ENCODE measurements at regions not wholly inside any gene's neighbourhood (a gene's known extent, or its start where the extent isn't known, plus 50 kb on each side); places are given as distances from the start of the nearest gene placed in this dataset.
"Not testable (repeated sequence)": the region's sequence is repeated elsewhere in the genome, so short reads cannot be mapped to it uniquely, and the experiment has no call there.

GRCh38 chr11:134866215-134866614, 454.2 kb upstream of the B3GAT1 start:
- no peak for DNase-seq (ENCODE audit: low spot score)

DNA sequence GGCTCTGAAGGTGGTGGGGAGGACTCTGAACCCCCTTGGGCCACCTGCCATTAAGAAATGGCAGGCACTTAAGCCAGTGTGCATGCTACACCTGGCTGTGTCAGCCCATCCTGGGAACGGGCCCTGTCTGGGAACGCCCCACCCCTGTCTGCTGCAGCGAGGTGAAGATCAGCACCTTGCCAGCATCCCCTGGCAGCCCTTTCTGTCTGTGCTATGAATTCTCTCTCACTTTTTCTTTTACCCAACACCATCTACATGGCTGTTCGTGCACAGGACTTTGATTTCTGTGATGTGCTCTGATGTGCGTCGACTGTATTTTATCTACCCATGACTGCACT, 452.9 kb upstream of the B3GAT1 start:
- DNase-seq (ENCODE audit: low spot score), result no peak

DNA sequence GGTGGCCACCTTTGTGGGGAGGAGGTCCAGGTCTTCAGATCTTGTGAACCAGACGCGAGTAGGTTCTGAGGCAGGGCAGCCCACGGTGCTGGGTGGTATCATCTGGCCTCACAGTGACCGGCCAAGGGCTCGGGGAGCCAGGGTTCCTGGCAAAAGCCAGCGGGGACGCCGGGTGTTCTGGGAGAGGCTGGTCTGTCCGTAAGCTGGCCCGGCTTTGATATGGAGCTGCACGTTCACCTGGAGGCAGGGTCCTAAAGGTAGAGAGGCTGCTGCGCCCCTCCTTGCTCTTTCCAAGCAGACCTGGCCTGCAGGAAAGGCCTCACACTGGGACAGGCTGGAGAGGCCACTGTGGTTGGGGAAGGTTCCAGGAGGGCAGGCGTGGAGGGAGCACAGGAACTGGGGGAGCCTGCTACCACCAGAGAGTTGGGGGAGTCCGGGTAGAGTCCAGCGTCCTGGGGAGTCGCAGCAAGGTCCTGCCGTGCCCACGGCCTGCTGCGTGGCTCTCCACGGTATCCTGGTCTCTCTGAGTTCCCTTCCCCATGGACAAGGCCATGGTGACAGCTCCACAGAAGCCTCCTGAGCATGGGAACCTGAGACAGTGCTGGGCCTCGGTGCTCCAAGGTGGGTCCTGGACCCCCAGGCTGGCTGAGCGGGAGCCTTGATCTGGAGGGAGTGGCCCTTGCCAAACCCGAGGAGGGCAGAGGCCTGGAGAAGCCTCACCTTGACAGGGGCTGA, 452.4 kb upstream of the B3GAT1 start:
- DNase-seq (ENCODE audit: low spot score), result no peak

GRCh38 chr11:134863294-134863693, 451.3 kb upstream of the B3GAT1 start:
- no peak for DNase-seq (ENCODE audit: low spot score)

GRCh38 chr11:134862587-134863195, 450.6 kb upstream of the B3GAT1 start:
- DNase-seq (ENCODE audit: low spot score), result no peak

DNA sequence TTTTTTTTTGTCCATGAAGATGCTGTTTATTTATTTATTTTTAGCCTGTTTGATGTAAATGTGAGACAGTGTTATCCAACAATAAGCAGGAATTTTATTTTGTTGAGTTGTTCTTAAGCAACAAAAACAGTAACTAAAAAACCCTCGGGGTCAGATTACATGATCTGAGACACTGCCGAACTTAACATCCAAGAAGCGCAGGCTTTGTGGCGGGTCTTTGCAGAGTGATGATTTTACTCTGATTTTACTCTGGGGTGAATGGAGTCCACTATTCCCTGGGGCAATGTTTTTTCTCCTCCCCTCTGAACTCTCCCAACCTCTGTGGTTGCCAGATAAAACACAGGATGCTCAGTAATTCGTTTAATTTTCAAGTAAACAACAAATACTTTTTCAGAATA, 450.1 kb upstream of the B3GAT1 start:
- DNase-seq (ENCODE audit: low spot score), result no peak

DNA sequence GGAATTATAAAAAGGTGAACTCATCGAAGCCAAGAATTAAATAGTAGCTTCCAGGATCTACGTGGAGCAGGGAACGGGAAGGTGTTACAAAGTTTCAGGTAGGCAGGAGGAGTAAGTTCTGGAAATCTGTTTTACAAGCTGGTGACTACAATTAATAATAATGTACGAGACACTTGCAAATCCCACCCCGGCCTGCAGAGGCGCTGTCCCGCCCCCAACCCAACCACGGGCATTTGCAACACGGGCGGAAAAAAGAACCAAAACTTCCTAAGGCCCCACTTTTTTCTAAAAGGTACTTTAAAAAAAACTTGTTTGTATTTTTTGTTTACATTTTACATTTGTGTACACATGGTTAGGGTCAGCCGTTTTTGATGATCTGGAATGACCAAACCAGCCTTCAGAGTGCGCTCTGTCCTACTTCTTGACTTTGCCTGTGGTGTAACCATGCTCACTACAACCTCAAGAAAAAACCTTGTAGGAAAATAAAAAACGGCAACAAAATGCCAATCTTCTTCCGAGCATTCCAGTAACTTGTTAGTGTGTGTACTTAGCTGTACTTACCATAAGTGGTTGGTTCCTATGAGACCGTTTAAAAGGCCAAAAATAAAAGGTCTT, 449.6 kb upstream of the B3GAT1 start:
- DNase-seq (ENCODE audit: low spot score), result no peak

- DNase-seq (ENCODE audit: low spot score), result no peak
Measured at GRCh38 chr11:134858783-134859480, 446.9 kb upstream of the B3GAT1 start.

- no peak for DNase-seq (ENCODE audit: low spot score)
Measured at GRCh38 chr11:134857035-134857434, 445.0 kb upstream of the B3GAT1 start.

DNA sequence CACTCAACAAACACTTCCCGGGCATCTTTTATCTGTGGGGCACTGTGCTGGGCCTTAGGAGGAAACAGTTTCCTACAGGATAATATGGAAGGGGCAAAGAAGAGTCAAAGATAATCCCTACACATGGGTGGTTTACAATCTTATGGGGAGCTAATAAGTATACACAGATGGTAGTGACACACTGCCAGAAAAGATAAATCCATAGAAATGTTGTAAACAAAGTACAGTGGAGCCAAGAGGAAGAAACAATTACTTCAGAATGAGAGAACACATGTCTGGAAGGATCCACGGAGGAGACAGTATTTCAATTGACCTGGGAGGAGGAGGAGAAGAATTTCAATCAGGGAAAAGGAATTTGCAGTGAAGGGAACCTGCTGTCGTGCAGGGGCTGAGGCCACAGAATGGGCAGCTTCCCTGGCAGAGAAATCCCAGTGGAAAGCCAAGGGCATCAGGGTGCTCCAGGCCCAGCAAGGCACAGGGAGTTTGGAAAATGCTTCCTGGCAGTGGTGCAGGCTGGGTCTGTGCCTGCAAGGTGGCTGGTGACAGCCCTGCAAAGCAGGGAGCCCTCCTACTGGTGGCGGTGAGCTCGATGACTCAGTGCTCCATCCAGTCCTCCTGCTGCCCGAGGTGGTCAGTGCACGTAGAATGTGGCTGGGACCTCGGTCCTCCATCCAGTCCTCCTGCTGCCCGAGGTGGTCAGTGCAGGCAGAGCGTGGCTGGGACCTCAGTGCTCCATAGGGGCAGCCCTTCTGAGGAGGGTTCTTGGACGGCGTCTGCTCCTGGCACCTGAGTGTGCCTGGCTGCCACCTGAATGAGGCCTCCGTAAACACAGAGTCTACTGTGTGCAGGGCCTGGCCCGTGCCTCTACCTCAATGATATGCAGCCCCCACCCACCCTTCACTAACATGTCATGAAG, 444.3 kb upstream of the B3GAT1 start:
- no peak for DNase-seq (ENCODE audit: low spot score)

GRCh38 chr11:134853992-134854991, 442.2 kb upstream of the B3GAT1 start:
- no peak for DNase-seq (ENCODE audit: low spot score)

DNA sequence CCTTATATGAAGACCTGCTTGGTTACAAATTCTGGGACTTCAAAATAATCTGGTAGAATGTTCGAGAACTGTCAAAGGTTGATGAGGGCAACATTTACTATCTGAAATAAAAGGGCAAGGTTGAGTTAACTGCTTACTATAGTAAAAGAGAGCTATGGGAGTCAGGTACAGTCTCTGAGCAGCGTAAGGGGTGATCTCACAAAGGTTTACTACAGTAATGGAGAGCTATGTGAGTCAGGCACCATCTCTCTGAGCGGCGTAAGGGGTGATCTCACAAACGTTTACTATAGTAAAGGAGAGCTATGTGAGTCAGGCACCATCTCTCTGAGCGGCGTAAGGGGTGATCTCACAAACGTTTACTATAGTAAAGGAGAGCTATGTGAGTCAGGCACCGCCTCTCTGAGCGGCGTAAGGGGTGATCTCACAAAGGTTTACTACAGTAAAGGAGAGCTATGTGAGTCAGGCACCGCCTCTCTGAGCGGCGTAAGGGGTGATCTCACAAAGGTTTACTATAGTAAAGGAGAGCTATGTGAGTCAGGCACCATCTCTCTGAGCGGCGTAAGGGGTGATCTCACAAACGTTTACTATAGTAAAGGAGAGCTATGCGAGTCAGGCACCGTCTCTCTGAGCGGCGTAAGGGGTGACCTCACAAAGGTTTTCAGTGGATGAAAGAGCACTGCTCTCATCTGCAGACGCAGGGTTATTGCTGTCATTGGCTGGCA, 439.6 kb upstream of the B3GAT1 start:
- not testable (repeated sequence) for DNase-seq (ENCODE audit: low spot score)

- DNase-seq (ENCODE audit: low spot score), result no peak
Measured at GRCh38 chr11:134850566-134850965, 438.5 kb upstream of the B3GAT1 start.

- DNase-seq (ENCODE audit: low spot score), result no peak
Measured at GRCh38 chr11:134849833-134850232, 437.8 kb upstream of the B3GAT1 start.

DNA sequence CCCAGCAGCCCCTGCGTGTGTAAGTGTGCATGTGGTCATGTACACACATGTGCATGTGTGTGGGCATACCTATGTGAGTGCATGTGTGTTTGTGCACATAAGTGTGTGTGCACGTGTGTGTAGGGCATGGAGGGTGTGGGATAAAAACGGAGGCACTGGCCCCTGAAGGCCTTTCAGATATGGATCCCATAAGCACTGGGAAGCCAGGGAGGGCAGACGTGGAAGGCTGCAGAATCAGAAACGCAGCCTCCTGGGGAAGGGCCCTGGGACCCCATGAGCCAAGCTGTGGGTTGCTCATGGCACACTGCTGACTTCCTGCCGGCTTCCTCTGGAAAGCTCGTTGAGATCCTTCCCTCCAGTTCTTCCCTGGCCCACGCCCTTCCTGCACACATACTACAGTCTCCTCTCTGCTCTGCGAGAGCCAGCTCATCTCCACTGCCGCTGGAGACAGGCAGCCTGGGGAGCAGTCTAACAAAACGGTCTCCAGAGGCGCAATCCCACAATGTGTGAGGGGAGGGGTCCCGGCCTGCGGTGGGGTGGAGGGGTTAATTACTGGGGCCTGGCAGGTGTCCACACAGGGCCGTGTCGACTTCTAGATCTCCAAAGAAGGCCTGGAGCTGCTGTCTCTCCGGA, 435.2 kb upstream of the B3GAT1 start:
- DNase-seq (ENCODE audit: low spot score), result no peak

DNA sequence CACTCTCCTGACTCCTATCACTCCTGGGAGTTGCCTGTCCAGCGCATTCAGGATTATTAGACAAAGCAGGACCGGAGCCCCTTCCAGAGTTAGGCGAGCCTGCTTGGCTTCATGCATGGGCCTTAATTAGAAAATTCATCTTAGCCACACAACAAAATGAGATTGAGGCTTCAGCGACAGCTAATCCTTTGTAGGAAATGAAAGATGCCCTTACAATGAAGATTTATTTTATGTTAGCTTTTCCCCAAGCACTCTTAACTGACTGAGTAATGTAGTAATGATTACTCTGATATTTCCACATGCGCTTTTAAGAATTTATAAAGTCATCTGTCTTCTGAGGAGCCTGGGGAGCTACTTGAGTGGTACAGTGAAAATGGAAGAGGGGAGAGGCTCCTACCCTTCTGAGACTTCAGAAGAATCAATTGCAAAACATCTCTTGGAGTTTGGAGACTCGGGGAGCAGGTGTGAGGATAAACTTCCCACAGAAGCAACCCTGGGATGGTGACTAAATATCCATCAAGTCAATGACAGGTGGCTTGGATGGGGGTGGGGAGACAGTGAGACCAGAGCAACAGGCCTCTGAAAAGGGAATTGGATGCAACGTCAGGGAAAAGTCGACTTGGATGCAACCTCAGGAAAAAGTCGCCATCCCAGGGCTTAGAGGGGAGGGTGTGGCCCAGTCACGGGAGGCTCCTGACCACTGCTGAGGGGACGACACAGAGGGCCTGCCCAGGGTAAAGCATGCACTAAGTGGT, 434.5 kb upstream of the B3GAT1 start:
- DNase-seq (ENCODE audit: low spot score), result no peak

- DNase-seq (ENCODE audit: low spot score), result no peak
Measured at GRCh38 chr11:134845474-134846327, 433.7 kb upstream of the B3GAT1 start.

DNA sequence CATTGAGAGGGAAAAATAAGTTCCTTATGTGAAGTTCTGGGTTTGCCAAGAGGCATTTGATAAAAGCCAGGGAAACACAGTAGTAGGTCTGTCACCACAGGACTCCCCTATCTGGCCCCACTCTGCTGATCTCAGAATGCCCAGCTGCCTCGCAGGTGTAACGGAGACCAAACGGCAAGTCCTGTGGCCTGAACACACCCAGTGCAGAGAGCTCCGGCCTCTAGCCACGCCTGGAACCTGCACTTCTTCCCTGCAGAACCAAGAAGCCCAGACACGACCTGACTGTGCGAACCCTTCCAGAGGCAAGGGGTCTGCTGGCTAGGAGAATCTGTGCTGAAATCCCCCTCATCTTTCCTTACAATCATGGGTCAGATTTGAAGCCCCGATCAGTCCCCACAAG, 432.8 kb upstream of the B3GAT1 start:
- no peak for DNase-seq (ENCODE audit: low spot score)
